ENCODE measurements at regions not wholly inside any gene's neighbourhood (a gene's known extent, or its start where the extent isn't known, plus 50 kb on each side); places are given as distances from the start of the nearest gene placed in this dataset.

- no peak for DNase-seq (ENCODE audit: low read depth)
Observed at GRCh38 chr11:112859787-112860186, 101.4 kb upstream of the NCAM1 start.

- DNase-seq (ENCODE audit: low read depth), result no peak
Observed at GRCh38 chr11:112861356-112861755, 99.9 kb upstream of the NCAM1 start.

- DNase-seq (ENCODE audit: low read depth), result no peak
Observed at GRCh38 chr11:112863305-112863704, 97.9 kb upstream of the NCAM1 start.

GRCh38 chr11:112864672-112865071, 96.5 kb upstream of the NCAM1 start:
- no peak for DNase-seq (ENCODE audit: low read depth)

- DNase-seq (ENCODE audit: low read depth), result no peak
Observed at GRCh38 chr11:112871909-112872500, 89.2 kb upstream of the NCAM1 start.

- no peak for DNase-seq (ENCODE audit: low read depth)
Observed at GRCh38 chr11:112874980-112875379, 86.2 kb upstream of the NCAM1 start.

GRCh38 chr11:112877581-112877980, 83.6 kb upstream of the NCAM1 start:
- no peak for DNase-seq (ENCODE audit: low read depth)

GRCh38 chr11:112878033-112878601, 83.1 kb upstream of the NCAM1 start:
- DNase-seq (ENCODE audit: low read depth), result no peak

- DNase-seq (ENCODE audit: low read depth), result no peak
Observed at GRCh38 chr11:112880495-112880894, 80.7 kb upstream of the NCAM1 start.

GRCh38 chr11:112881461-112881860, 79.8 kb upstream of the NCAM1 start:
- no peak for DNase-seq (ENCODE audit: low read depth)

GRCh38 chr11:112882494-112883381, 78.5 kb upstream of the NCAM1 start:
- DNase-seq (ENCODE audit: low read depth), result no peak

GRCh38 chr11:112884012-112884767, 77.0 kb upstream of the NCAM1 start:
- DNase-seq (ENCODE audit: low read depth), result no peak

- DNase-seq (ENCODE audit: low read depth), result no peak
Observed at GRCh38 chr11:112885744-112886433, 75.3 kb upstream of the NCAM1 start.

- no peak for DNase-seq (ENCODE audit: low read depth)
Observed at GRCh38 chr11:112886434-112887370, 74.5 kb upstream of the NCAM1 start.

GRCh38 chr11:112889446-112889845, 71.8 kb upstream of the NCAM1 start:
- DNase-seq (ENCODE audit: low read depth), result no peak

- no peak for DNase-seq (ENCODE audit: low read depth)
Observed at GRCh38 chr11:112899235-112900006, 61.8 kb upstream of the NCAM1 start.

GRCh38 chr11:112901924-112902323, 59.3 kb upstream of the NCAM1 start:
- DNase-seq (ENCODE audit: low read depth), result no peak

- no peak for DNase-seq (ENCODE audit: low read depth)
Observed at GRCh38 chr11:112902361-112903011, 58.7 kb upstream of the NCAM1 start.

GRCh38 chr11:112903340-112903739, 57.9 kb upstream of the NCAM1 start:
- no peak for DNase-seq (ENCODE audit: low read depth)
